ENCODE measurements at regions not wholly inside any gene's neighbourhood (a gene's known extent, or its start where the extent isn't known, plus 50 kb on each side); places are given as distances from the start of the nearest gene placed in this dataset.

GRCh38 chrY:15345471-15346155 is 821.3 kb downstream of the NLGN4Y start:
- ChIA-PET CTCF (no interaction called here), POLR2A (no interaction called here)
- DNase-seq (no peak), ATAC-seq (no peak)
- Mint-ChIP-seq H3K4me3 (no peak overlapping the region), H3K9me3 (peaks cover 2% of the 10 kb centered on the region), H3K27ac (no peak overlapping the region), H3K27me3 (no peaks in the 10 kb centered on the region), H3K36me3 (ENCODE audit: low read depth) (no peaks in the 10 kb centered on the region), H3K4me1 (ENCODE audit: low read depth) (no peaks in the 10 kb centered on the region)
- intact Hi-C loops (cut with micrococcal nuclease): no loop called here
- no peak for TF ChIP-seq CTCF (IDR thresholded peaks at IDR 0.05)

GRCh38 chrY:15349351-15349750 is 825.0 kb downstream of the NLGN4Y start:
- Mint-ChIP-seq H3K27me3 (peaks cover 2% of the 10 kb centered on the region), H3K36me3 (ENCODE audit: low read depth) (no peaks in the 10 kb centered on the region), H3K4me1 (ENCODE audit: low read depth) (no peaks in the 10 kb centered on the region), H3K4me3 (no peak overlapping the region), H3K27ac (no peak overlapping the region), H3K9me3 (no peaks in the 10 kb centered on the region)
- DNase-seq: no peak
- ChIA-PET POLR2A (no interaction called here), CTCF (no interaction called here)
- intact Hi-C loops (cut with micrococcal nuclease): no loop called here
- ATAC-seq: no peak
- no peak for TF ChIP-seq CTCF (IDR thresholded peaks at IDR 0.05)

- intact Hi-C loops (cut with micrococcal nuclease): no loop called here
- peak; percentile 5 for DNase-seq
- Mint-ChIP-seq H3K9me3 (no peaks in the 10 kb centered on the region), H3K27ac (no peak overlapping the region), H3K36me3 (ENCODE audit: low read depth) (no peaks in the 10 kb centered on the region), H3K4me1 (ENCODE audit: low read depth) (no peaks in the 10 kb centered on the region), H3K4me3 (no peak overlapping the region), H3K27me3 (peaks cover 2% of the 10 kb centered on the region)
- POLR2A ChIA-PET: no interaction called here
- CTCF ChIA-PET: no interaction called here
- ATAC-seq: peak; percentile 64
- no peak for TF ChIP-seq CTCF (IDR thresholded peaks at IDR 0.05)
Observed at GRCh38 chrY:15355321-15355720, 831.0 kb downstream of the NLGN4Y start.

- H3K4me1 Mint-ChIP-seq (ENCODE audit: low read depth): no peaks in the 10 kb centered on the region
- intact Hi-C loops (cut with micrococcal nuclease): no loop called here
- no peaks in the 10 kb centered on the region for H3K36me3 Mint-ChIP-seq (ENCODE audit: low read depth)
- peaks cover 1% of the 10 kb centered on the region for H3K27me3 Mint-ChIP-seq
- TF ChIP-seq CTCF (IDR thresholded peaks at IDR 0.05): no peak
- H3K9me3 Mint-ChIP-seq: no peaks in the 10 kb centered on the region
- ChIA-PET POLR2A (no interaction called here), CTCF (no interaction called here)
- H3K4me3 Mint-ChIP-seq: no peak overlapping the region
- H3K27ac Mint-ChIP-seq: no peak overlapping the region
- ATAC-seq (no peak), DNase-seq (peak; percentile 3)
Observed at GRCh38 chrY:15360471-15360870, 836.1 kb downstream of the NLGN4Y start.

GRCh38 chrY:15364996-15365395 is 840.7 kb downstream of the NLGN4Y start:
- no peak for TF ChIP-seq CTCF (IDR thresholded peaks at IDR 0.05)
- Mint-ChIP-seq H3K4me3 (no peak overlapping the region), H3K36me3 (ENCODE audit: low read depth) (no peaks in the 10 kb centered on the region), H3K27me3 (peaks cover 1% of the 10 kb centered on the region), H3K27ac (no peak overlapping the region), H3K4me1 (ENCODE audit: low read depth) (no peaks in the 10 kb centered on the region), H3K9me3 (no peaks in the 10 kb centered on the region)
- ChIA-PET POLR2A (no interaction called here), CTCF (no interaction called here)
- DNase-seq (no peak), ATAC-seq (no peak)
- intact Hi-C loops (cut with micrococcal nuclease): no loop called here

Data from activated CD8-positive, alpha-beta T cell treated with anti-CD3 and anti-CD28 coated beads for 36 hours (primary cell).